Hepatocyte (in vitro differentiated cells): ENCODE measurements at regions not wholly inside any gene's neighbourhood (a gene's known extent, or its start where the extent isn't known, plus 50 kb on each side); places are given as distances from the start of the nearest gene placed in this dataset.

ENCODE experiments used
- DNase-seq: peaks from one replicate; pipeline ENCODE4 v3.0.0-alpha.2; 2016; ENCODE audit warnings: low spot score
- H2AFZ ChIP-seq: fragments of 200-600 bp; sonication (generic); 2 replicates; pipeline ENCODE4 v1.6.0; 2016; ENCODE audit warnings: antibody characterized with exemption, mild to moderate bottlenecking
- H3K27ac ChIP-seq: fragments of 200-600 bp; sonication (generic); 2 replicates; pipeline ENCODE4 v1.5.1; 2016; ENCODE audit warnings: mild to moderate bottlenecking
- H3K27me3 ChIP-seq: fragments of 200-600 bp; sonication (generic); 2 replicates; pipeline ENCODE4 v1.6.1; 2016
- H3K36me3 ChIP-seq: fragments of 200-600 bp; sonication (generic); replicated peaks from 2 replicates; pipeline ENCODE4 v1.5.1; 2016; ENCODE audit warnings: low read depth; ENCODE audit not compliant: insufficient read depth
- H3K4me1 ChIP-seq: fragments of 200-600 bp; sonication (generic); 2 replicates; pipeline ENCODE4 v1.5.1; 2016; ENCODE audit warnings: mild to moderate bottlenecking, moderate library complexity; ENCODE audit not compliant: insufficient read depth
- H3K4me2 ChIP-seq: fragments of 200-600 bp; sonication (generic); 2 replicates; pipeline ENCODE4 v1.6.0; 2016
- H3K4me3 ChIP-seq: fragments of 200-600 bp; sonication (generic); 2 replicates; pipeline ENCODE4 v1.5.1; 2016; ENCODE audit warnings: mild to moderate bottlenecking
- H3K79me2 ChIP-seq: fragments of 200-600 bp; sonication (generic); 2 replicates; pipeline ENCODE4 v1.6.0; 2017; ENCODE audit warnings: mild to moderate bottlenecking
- H3K9me2 ChIP-seq: fragments of 200-600 bp; sonication (generic); replicated peaks from 2 replicates; pipeline ENCODE4 v1.6.0; 2017; ENCODE audit warnings: mild to moderate bottlenecking; ENCODE audit not compliant: insufficient read depth
- H3K9me3 ChIP-seq: fragments of 200-600 bp; sonication (generic); 2 replicates; pipeline ENCODE4 v1.5.1; 2016; ENCODE audit warnings: low read depth, mild to moderate bottlenecking
- H4K20me1 ChIP-seq: fragments of 200-600 bp; sonication (generic); 2 replicates; pipeline ENCODE4 v1.6.0; 2016; ENCODE audit warnings: mild to moderate bottlenecking; ENCODE audit not compliant: insufficient read depth, poor library complexity, severe bottlenecking
- CTCF ChIP-seq: fragments of 200-600 bp; sonication (generic); IDR thresholded peaks from 2 replicates; pipeline ENCODE4 v1.5.1; 2016; ENCODE audit warnings: antibody characterized with exemption, mild to moderate bottlenecking; ENCODE audit not compliant: poor library complexity
- EZH2 ChIP-seq: fragments of 200-600 bp; sonication (generic); IDR thresholded peaks from 2 replicates; pipeline ENCODE4 v1.6.1; 2016; ENCODE audit warnings: antibody characterized with exemption, mild to moderate bottlenecking, borderline replicate concordance
- EZH2phosphoT487 ChIP-seq: fragments of 200-600 bp; sonication (generic); IDR thresholded peaks from one replicate; pipeline ENCODE4 v1.6.1; 2018; ENCODE audit warnings: antibody characterized with exemption, mild to moderate bottlenecking, low read depth, moderate library complexity; ENCODE audit not compliant: unreplicated experiment, severe bottlenecking
- WGBS: methylation state at CpG from one replicate; pipeline ENCODE4 v1.1.6; 2016; ENCODE audit warnings: low lambda C conversion rate; ENCODE audit errors: missing lambda C conversion rate; 5-methylcytosine and 5-hydroxymethylcytosine counted together

DNA sequence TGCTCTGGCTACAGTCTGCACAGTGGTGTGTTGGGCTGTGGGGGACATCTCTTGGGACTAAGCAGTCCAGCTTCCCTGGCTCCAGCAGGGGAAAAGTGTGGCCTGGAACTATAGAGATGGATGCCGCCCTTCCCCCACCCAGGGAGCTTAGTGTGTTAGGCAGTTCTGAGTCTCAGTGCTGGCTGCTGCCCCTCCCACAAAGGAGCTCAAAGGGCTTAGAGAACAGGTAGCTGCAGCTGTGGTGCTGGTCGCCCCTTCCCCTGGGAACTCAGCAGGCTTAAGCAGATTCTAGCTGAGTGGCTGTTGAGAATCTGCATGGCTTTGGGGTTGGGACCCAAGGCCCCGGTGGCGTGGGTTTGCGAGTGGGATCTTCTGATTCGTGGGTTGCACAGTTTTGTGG, 190.8 kb downstream of the PDCD6IP start:
- no peak overlapping the region for H3K4me2 ChIP-seq
- no peaks in the 10 kb centered on the region for H3K9me2 ChIP-seq
- H2AFZ ChIP-seq: no peak overlapping the region
- no peaks in the 10 kb centered on the region for H3K4me1 ChIP-seq
- no peak for DNase-seq
- WGBS: 89% methylated on average over 6 of the region's 6 CpGs
- no peaks in the 10 kb centered on the region for H3K9me3 ChIP-seq
- no peaks in the 10 kb centered on the region for H3K79me2 ChIP-seq
- H4K20me1 ChIP-seq: no peaks in the 10 kb centered on the region
- no peak for TF ChIP-seq EZH2phosphoT487
- TF ChIP-seq EZH2: no peak
- TF ChIP-seq CTCF: no peak
- H3K4me3 ChIP-seq: no peak overlapping the region
- no peak overlapping the region for H3K27ac ChIP-seq
- no peaks in the 10 kb centered on the region for H3K36me3 ChIP-seq
- no peaks in the 10 kb centered on the region for H3K27me3 ChIP-seq

GRCh38 chr3:33991673-33992072, 193.2 kb downstream of the PDCD6IP start:
- Histone ChIP-seq H3K4me1 (no peaks in the 10 kb centered on the region), H3K4me3 (no peak overlapping the region), H3K9me2 (no peaks in the 10 kb centered on the region), H3K4me2 (no peak overlapping the region), H3K27ac (no peak overlapping the region), H2AFZ (no peak overlapping the region), H3K9me3 (no peaks in the 10 kb centered on the region), H4K20me1 (no peaks in the 10 kb centered on the region), H3K79me2 (no peaks in the 10 kb centered on the region), H3K36me3 (no peaks in the 10 kb centered on the region), H3K27me3 (no peaks in the 10 kb centered on the region)
- no peak for TF ChIP-seq EZH2
- no peak for TF ChIP-seq CTCF
- TF ChIP-seq EZH2phosphoT487: no peak
- WGBS: 64% methylated on average over 1 of the region's 1 CpG
- no peak for DNase-seq

- WGBS: 92% methylated on average over 1 of the region's 1 CpG
- Histone ChIP-seq H3K27ac (no peak overlapping the region), H3K9me3 (no peaks in the 10 kb centered on the region), H4K20me1 (no peaks in the 10 kb centered on the region), H3K9me2 (no peaks in the 10 kb centered on the region), H3K36me3 (no peaks in the 10 kb centered on the region), H3K27me3 (no peaks in the 10 kb centered on the region), H3K79me2 (no peaks in the 10 kb centered on the region), H3K4me2 (no peak overlapping the region), H2AFZ (no peak overlapping the region), H3K4me1 (no peaks in the 10 kb centered on the region), H3K4me3 (no peak overlapping the region)
- TF ChIP-seq EZH2: no peak
- no peak for TF ChIP-seq CTCF
- no peak for TF ChIP-seq EZH2phosphoT487
- no peak for DNase-seq
Observed at GRCh38 chr3:33993631-33994030, 195.2 kb downstream of the PDCD6IP start.

DNA sequence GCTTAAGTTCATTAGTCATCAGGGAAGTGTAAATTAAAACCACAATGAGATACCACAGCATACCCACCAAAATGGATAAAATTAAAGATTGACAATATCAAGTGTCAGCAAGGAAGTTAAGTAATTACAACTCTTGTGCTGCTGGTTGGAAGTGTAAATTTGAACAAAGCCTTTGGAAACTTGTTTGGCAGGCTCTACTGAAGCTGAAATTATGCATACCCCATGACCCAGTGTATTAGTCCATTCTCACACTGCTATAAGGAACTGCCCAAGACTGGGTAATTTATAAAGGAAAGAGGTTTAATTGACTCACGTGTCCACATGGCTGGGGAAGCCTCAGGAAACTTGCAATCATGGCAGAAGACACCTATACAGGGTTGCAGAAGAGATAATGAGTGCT, 196.1 kb downstream of the PDCD6IP start:
- no peak for TF ChIP-seq CTCF
- TF ChIP-seq EZH2: no peak
- TF ChIP-seq EZH2phosphoT487: no peak

More for the DNA sequence above, 196.1 kb downstream of the PDCD6IP start:
- Histone ChIP-seq H3K79me2 (no peaks in the 10 kb centered on the region), H3K27ac (no peak overlapping the region), H2AFZ (no peak overlapping the region), H4K20me1 (no peaks in the 10 kb centered on the region), H3K4me1 (no peaks in the 10 kb centered on the region), H3K9me2 (no peaks in the 10 kb centered on the region), H3K27me3 (no peaks in the 10 kb centered on the region), H3K4me3 (no peak overlapping the region), H3K36me3 (no peaks in the 10 kb centered on the region), H3K4me2 (no peak overlapping the region), H3K9me3 (no peaks in the 10 kb centered on the region)
- WGBS: 0% methylated on average over 1 of the region's 1 CpG
- no peak for DNase-seq
